GM10248 (cell line): ENCODE measurements at regions not wholly inside any gene's neighbourhood (a gene's known extent, or its start where the extent isn't known, plus 50 kb on each side); places are given as distances from the start of the nearest gene placed in this dataset.

Experiments used
- CTCF ChIA-PET: fragments of 300-600 bp; sonication (Branson Sonifier 250); formaldehyde crosslinking; extraction: SDS; loops from one replicate; lab custom pipeline; 2021; ENCODE audit warnings: antibody characterized with exemption; lab: Yijun Ruan, JAX
- POLR2A ChIA-PET: fragments of 350-650 bp; sonication (Branson Sonifier 250); formaldehyde crosslinking; extraction: SDS; loops from one replicate; lab custom pipeline; 2020; ENCODE audit warnings: antibody characterized with exemption; lab: Yijun Ruan, JAX
- DNase-seq: peaks from one replicate; pipeline ENCODE4 v3.0.0; 2012; ENCODE audit errors: extremely low spot score
- TF ChIP-seq, protein P1 (sequence below): IDR thresholded peaks from 2 replicates; pipeline ENCODE4 v1.5.1; 2012; ENCODE audit warnings: mild to moderate bottlenecking, low read depth; ENCODE audit errors: extremely low read depth, missing control alignments, control extremely low read depth

- TF ChIP-seq, protein P1, sequence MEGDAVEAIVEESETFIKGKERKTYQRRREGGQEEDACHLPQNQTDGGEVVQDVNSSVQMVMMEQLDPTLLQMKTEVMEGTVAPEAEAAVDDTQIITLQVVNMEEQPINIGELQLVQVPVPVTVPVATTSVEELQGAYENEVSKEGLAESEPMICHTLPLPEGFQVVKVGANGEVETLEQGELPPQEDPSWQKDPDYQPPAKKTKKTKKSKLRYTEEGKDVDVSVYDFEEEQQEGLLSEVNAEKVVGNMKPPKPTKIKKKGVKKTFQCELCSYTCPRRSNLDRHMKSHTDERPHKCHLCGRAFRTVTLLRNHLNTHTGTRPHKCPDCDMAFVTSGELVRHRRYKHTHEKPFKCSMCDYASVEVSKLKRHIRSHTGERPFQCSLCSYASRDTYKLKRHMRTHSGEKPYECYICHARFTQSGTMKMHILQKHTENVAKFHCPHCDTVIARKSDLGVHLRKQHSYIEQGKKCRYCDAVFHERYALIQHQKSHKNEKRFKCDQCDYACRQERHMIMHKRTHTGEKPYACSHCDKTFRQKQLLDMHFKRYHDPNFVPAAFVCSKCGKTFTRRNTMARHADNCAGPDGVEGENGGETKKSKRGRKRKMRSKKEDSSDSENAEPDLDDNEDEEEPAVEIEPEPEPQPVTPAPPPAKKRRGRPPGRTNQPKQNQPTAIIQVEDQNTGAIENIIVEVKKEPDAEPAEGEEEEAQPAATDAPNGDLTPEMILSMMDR = no peak
- CTCF ChIA-PET = interaction anchor here (4.5 kb wide), 1 partner anchor 9 kb away, joined by 24 read pairs; no protein-coding TSS in a partner anchor
- DNase-seq = no peak
- POLR2A ChIA-PET = no interaction called here
Measured at GRCh38 chr1:234746798-234747196, 136.8 kb upstream of the IRF2BP2 start.

- no peak for DNase-seq
- ChIA-PET CTCF (interaction anchor here (1.6 to 4.5 kb wide), 2 partner anchors 9 to 250 kb away, joined by 3 to 24 read pairs; no protein-coding TSS in a partner anchor), POLR2A (no interaction called here)
- TF ChIP-seq, protein P1 = no peak
Measured at GRCh38 chr1:234745844-234746797, 136.1 kb upstream of the IRF2BP2 start.

- CTCF ChIA-PET = interaction anchor here (1.6 to 4.5 kb wide), 2 partner anchors 10 to 249 kb away, joined by 3 to 24 read pairs; no protein-coding TSS in a partner anchor
- POLR2A ChIA-PET = no interaction called here
- TF ChIP-seq, protein P1 = no peak
- no peak for DNase-seq
Measured at GRCh38 chr1:234745276-234745675, 135.3 kb upstream of the IRF2BP2 start.

- CTCF ChIA-PET = interaction anchor here (0.9 to 4.5 kb wide), 6 partner anchors 11 to 349 kb away, joined by 3 to 24 read pairs (median 4); no protein-coding TSS in a partner anchor
- POLR2A ChIA-PET = no interaction called here
- TF ChIP-seq, protein P1 = no peak
- no peak for DNase-seq
Measured at GRCh38 chr1:234743791-234744611, 134.0 kb upstream of the IRF2BP2 start.

DNA sequence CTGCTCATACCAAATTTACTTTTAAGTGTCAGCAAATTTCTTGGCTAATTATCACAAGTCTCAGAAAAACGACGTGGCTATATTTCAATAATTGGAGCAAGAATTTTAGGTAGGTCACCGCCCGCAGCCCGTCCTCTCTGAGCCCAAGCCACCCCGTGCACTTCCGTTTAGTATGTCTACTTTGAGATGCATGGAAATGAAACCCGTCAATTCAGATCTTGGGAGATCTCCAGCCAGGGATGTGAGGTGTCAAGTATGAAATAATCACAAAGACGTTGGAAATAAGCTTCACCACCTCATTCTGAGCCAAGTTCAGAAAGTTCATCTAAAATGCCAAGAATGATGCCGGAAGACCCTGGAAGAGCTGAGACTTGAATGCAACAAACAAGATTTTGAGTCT lies 132.6 kb upstream of the IRF2BP2 start:
- CTCF ChIA-PET = interaction anchor here (1.4 to 4.5 kb wide), 3 partner anchors 9 to 13 kb away, joined by 4 to 24 read pairs (median 4); no protein-coding TSS in a partner anchor
- POLR2A ChIA-PET = no interaction called here

More for the DNA sequence above, 132.6 kb upstream of the IRF2BP2 start:
- DNase-seq = no peak
- TF ChIP-seq, protein P1 = no peak
